ENCODE measurements at regions not wholly inside any gene's neighbourhood (a gene's known extent, or its start where the extent isn't known, plus 50 kb on each side); places are given as distances from the start of the nearest gene placed in this dataset.

GRCh38 chr14:106060276-106060975, 534.0 kb downstream of the TMEM121 start:
- Histone ChIP-seq H3K4me2 (no peak overlapping the region), H3K27me3 (ENCODE audit: insufficient read depth) (no peaks in the 10 kb centered on the region), H2AFZ (no peak overlapping the region), H3K27ac (ENCODE audit: low read depth) (no peak overlapping the region), H3F3A (replicated peaks; ENCODE audit: low read depth) (no peaks in the 10 kb centered on the region), H4K20me1 (replicated peaks; ENCODE audit: insufficient read depth) (no peaks in the 10 kb centered on the region), H3K4me3 (no peak overlapping the region), H3K4me1 (ENCODE audit: insufficient read depth) (no peaks in the 10 kb centered on the region), H3K79me2 (replicated peaks; ENCODE audit: insufficient read depth) (no peaks in the 10 kb centered on the region), H3K36me3 (ENCODE audit: insufficient read depth) (no peaks in the 10 kb centered on the region), H3K9me2 (ENCODE audit: insufficient read depth) (no peaks in the 10 kb centered on the region)
- DNase-seq (ENCODE audit: low spot score), result no peak
- H3K4me3 Mint-ChIP-seq, result no peak overlapping the region
- peaks cover 96% of the 10 kb centered on the region for H3K9me3 Mint-ChIP-seq
- H3K27ac Mint-ChIP-seq, result no peak overlapping the region
- H3K27me3 Mint-ChIP-seq (ENCODE audit: insufficient read depth, low read depth, poor library complexity), result peaks cover 8% of the 10 kb centered on the region
- no peaks in the 10 kb centered on the region for H3K4me1 Mint-ChIP-seq
- no peak for ATAC-seq
- peaks cover 41% of the 10 kb centered on the region for H3K36me3 Mint-ChIP-seq (ENCODE audit: low read depth)
- TF ChIP-seq POLR2AphosphoS5 (IDR thresholded peaks at IDR 0.05; ENCODE audit: low read depth) (no peak), JUNB (IDR thresholded peaks at IDR 0.05; ENCODE audit: unreplicated experiment) (no peak), ZNF331 (CRISPR knock-in tag; IDR thresholded peaks at IDR 0.05; ENCODE audit: low read depth) (no peak), ZNF114 (CRISPR knock-in tag; IDR thresholded peaks at IDR 0.05) (no peak), EZH2 (IDR thresholded peaks at IDR 0.05; ENCODE audit: low read depth, unreplicated experiment) (no peak), STAT1 (IDR thresholded peaks at IDR 0.05; ENCODE audit: unreplicated experiment) (no peak), ZNF462 (CRISPR knock-in tag; IDR thresholded peaks at IDR 0.05) (no peak), NANOG (IDR thresholded peaks at IDR 0.05; ENCODE audit: borderline replicate concordance) (no peak), REST (IDR thresholded peaks at IDR 0.05; ENCODE audit: unreplicated experiment) (no peak), CTCF (conservative IDR thresholded peaks at IDR 0.05; ENCODE audit: low read depth in 2 of 2) (no peak), ETS1 (IDR thresholded peaks at IDR 0.05) (no peak), EZH2phosphoT487 (IDR thresholded peaks at IDR 0.05; ENCODE audit: unreplicated experiment) (no peak), CREB1 (CRISPR knock-in tag; IDR thresholded peaks at IDR 0.05; ENCODE audit: low read depth) (no peak)
